Esophagus muscularis mucosa (tissue), 4 donors: ENCODE measurements at regions not wholly inside any gene's neighbourhood (a gene's known extent, or its start where the extent isn't known, plus 50 kb on each side); places are given as distances from the start of the nearest gene placed in this dataset.

ENCODE experiments used
- CTCF ChIP-seq, 3 experiments: fragments of 200-600 bp in 2 of 3; fragments of 450-650 bp in 1 of 3; sonication (generic) in 2 of 3; IDR thresholded peaks; one replicate each; pipeline ENCODE4 v1.5.1; 2017 to 2019; ENCODE audit warnings: antibody characterized with exemption in 3 of 3, mild to moderate bottlenecking in 2 of 3, moderate library complexity in 1 of 3
- EP300 ChIP-seq: sonication (generic); formaldehyde crosslinking; IDR thresholded peaks from one replicate; pipeline ENCODE4 v1.6.1; 2017; ENCODE audit warnings: antibody characterized with exemption
- POLR2A ChIP-seq: fragments of 450-650 bp; IDR thresholded peaks from one replicate; pipeline ENCODE4 v1.6.1; 2017; ENCODE audit warnings: antibody characterized with exemption, moderate library complexity, mild to moderate bottlenecking, low read depth

DNA sequence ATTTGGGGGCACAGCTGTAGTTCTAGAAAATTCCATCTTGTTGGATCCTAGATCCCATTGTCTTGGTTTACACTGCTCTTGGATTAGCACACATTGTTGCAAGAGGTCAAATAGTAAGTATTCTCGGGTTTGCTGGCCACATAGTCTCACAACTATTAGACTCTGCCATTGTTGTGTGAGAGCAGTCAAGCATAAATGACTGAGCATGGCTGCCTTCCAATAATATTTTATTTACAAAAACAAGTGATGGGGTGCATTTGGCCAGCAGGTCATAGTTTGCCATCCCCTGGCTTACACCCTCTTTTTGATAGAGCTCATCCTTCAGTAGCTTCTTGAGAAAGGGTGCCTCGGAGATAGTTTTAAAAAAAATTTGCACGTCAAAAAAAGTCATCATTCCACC, 77.9 kb upstream of the ALX4 start:
- TF ChIP-seq CTCF (IDR thresholded peaks at IDR 0.05) (no peak), EP300 (no peak), POLR2A (no peak)
